ENCODE measurements at regions not wholly inside any gene's neighbourhood (a gene's known extent, or its start where the extent isn't known, plus 50 kb on each side); places are given as distances from the start of the nearest gene placed in this dataset.

DNA sequence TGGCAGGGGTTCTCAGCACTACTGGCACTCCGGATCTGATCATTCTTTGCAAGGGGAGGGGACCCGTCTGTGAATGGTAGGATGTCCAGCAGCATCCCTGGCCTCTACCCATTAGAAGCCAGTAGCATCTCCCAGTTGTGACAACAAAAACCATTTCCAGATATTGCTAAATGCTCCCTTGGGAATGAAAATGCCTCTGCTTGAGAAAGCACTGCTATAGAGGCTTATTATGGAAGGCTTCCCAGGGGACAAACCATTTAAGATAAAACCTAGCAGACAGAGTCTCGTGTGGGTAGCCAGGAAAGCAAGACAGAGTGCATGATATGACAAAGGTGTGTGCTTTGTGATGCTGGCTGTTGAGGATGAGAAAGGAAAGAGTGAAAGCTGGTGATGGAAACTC lies 273.7 kb downstream of the TMX3 start:
- TF ChIP-seq POLR2AphosphoS5 (IDR thresholded peaks at IDR 0.05; ENCODE audit: low read depth, low read length) (no peak), POLR2A (IDR thresholded peaks at IDR 0.05; ENCODE audit: low read depth, low read length) (no peak), PAX5 (IDR thresholded peaks at IDR 0.05; ENCODE audit: insufficient read depth, low read length, severe bottlenecking) (no peak), TAF1 (IDR thresholded peaks at IDR 0.05; ENCODE audit: low read depth, low read length) (no peak)

Measured in GM12891 (cell line).